Sciatic nerve (tissue), 2 donors: ENCODE measurements at regions not wholly inside any gene's neighbourhood (a gene's known extent, or its start where the extent isn't known, plus 50 kb on each side); places are given as distances from the start of the nearest gene placed in this dataset.
"Not testable (repeated sequence)": the region's sequence is repeated elsewhere in the genome, so short reads cannot be mapped to it uniquely, and the experiment has no call there.

Experiments
- ATAC-seq: fragments of 200-7000 bp; cut with Tn5 transposase; one replicate; pipeline ENCODE4 v1.9.1; 2020; ENCODE audit warnings: mild to moderate bottlenecking, moderate library complexity
- DNase-seq: peaks from one replicate; pipeline ENCODE4 v3.0.0-alpha.2; 2020; ENCODE audit warnings: low spot score
- intact Hi-C: fragments of 100-400 bp; cut with DNase I; formaldehyde crosslinking; loops from one replicate; pipeline ENCODE4 v1.14.2; 2022
- donor health status: DM: no; HTN: no; CAD: no.
- donor health status: DM: no; HTN: no; CAD: no.

DNA sequence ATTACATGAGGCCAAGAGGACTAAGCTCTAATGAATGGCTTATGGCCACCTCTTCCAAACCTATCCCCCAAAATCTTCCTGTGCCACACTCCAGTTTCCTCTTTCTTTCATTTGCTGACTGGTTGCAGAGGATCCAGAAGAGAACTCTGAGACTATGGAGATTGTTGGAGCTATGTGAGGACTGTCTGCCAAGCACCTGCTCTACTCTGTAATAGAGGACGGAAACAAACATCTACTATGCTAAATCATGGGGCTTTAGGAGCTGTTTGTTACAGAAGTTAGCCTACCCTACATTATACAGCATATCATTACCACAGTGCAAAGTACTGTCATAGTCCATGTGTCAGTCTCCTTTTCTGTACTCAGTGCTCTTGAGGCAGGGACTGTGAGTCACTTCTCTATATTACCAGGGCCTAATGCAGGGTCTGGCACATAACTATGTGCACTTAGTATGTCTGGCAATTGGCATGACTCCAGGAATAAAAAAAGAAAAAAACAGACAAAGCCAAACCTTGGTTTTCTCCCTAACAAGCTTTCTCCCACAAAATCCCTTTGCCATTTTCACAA lies 95.1 kb downstream of the RPAP3 start:
- ATAC-seq, result no peak

DNA sequence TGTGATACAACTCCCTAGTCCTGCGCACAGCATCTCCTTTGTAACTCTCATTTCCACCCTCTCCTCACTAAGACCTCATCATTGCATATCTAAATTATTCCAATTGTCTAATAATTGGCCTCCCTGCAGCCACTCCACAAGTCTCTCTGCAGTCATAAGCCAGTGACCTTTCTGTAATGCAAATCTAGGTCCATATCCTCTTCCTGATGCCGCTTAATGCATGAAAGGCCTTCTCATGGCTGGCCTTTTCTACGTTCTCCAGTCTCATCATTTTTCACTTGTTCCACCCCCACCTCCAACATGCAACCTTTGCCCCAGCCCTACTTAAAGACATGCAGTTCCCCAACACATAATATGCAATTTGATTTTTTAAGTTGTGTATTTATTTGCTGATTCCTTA lies 96.0 kb downstream of the RPAP3 start:
- no peak for ATAC-seq
- intact Hi-C loops, result no loop called here
- DNase-seq, result no peak

More for the DNA sequence above, 95.1 kb downstream of the RPAP3 start:
- intact Hi-C loops, result no loop called here
- DNase-seq, result no peak

DNA sequence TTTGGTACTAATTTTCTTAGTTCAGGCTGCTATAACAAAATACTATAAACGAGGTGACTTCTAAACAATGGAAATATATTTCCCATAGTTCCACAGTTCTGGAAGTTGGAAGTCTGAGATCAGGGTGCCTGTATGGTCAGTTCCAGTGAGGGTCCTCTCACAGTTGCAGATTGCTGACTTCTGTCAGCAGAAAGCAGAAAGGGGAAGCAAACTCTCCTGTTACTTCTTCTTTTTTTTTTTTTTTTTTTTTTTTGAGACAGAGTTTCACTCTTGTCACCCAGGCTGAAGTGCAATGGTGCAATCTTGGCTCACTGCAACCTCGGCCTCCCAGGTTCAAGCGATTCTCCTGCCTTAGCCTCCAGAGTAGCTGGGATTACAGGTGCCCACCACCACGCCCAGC lies 97.2 kb downstream of the RPAP3 start:
- intact Hi-C loops, ATAC-seq, DNase-seq: not testable (repeated sequence)

DNA sequence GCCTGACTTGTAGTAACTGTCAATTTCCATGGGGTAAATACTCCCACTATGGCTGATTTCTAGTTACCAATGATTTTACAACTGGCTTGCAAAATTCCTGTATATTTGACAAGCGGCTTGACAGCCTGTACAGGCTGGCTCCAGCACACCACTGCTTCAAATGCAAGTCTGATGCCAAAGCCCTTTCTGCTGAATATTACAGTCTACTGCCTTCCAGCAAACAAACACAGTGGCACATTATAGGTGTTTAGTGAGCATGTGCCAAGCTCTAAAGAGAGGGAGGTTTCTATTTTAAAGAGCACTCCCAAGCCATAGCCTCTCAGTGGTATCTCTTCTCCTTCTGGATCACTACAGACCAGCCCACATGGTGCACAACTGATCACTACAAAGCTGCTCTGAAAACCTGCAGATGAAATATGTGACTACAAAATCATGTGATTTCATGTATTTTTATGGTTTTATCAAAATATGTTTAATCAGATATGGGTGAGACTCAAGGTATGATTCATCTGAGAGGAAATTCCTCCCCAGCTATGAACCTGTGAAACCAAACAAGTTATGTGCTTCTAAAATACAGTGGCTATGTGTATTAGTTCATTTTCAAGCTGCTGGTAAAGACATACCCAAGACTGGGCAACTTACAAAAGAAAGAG lies 101.5 kb downstream of the RPAP3 start:
- intact Hi-C loops, result no loop called here
- ATAC-seq (no peak), DNase-seq (no peak)

DNA sequence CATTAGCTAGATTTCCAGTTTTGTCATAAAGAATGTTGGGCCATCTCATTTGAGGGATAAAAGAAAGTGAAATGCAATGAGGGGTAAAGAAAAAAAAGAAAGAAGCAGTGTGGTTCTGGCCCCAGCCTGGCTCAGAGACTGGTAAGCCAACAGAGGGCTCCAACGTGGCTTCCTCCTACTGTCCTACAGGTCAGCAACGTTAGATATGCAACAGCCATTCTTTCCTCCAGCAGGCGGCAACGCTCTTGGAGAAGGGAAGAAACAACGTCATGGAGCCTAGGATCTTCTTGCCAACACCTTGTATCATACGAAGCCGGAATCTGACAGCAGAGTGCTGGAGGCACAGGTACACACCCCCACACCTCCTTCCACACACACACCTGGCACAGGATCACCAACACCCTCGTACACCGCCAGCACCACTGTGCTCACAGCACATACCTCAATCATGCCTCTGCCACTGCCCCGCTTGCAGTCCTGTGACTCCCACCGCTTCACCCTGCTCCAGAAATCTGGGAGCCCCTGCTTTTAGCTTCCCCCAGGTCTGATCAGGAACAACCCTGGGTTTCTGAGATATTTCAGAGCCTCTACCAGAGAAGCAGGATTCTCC lies 102.8 kb downstream of the RPAP3 start:
- DNase-seq (no peak), ATAC-seq (no peak)
- intact Hi-C loops, result no loop called here

DNA sequence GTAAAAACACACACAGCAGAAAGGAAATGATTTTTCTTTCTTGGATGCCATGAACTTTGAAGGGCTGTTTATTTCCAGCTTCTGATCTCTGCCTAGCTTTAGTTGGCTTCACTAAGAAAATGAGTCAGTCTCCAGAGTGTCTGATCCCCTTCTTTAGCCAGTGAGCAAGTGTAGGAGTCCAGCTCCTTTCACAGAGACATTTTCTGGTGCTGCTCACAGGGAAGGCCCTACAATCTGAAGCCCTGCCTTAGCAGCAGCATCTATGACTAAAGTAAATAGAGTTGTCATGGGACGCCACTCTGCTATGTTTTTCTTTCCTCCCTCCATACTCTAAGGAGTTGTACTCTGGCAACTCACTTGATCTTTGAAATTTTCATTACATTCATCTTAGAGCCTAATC lies 103.5 kb downstream of the RPAP3 start:
- DNase-seq (no peak), ATAC-seq (peak; percentile 62)
- intact Hi-C loops, result no loop called here

DNA sequence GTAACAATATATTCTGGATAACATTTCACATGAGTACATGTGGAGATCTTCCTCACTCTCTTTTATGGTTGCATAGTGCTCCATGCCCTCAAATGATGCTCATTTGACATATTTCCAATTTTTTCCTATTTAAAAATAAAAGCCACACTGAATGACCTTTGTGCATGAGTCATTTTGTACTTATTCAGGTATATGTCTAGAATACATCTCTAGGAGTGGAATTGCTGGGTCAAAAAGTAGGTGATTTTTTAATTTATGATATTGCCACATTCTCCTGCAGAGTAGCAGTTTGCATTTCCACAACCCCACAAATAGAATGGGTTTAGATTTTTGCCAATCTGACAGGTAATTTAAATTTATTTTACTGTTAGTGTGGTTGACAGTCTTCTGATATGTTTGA lies 104.8 kb downstream of the RPAP3 start:
- intact Hi-C loops, result no loop called here
- no peak for ATAC-seq
- DNase-seq, result no peak

DNA sequence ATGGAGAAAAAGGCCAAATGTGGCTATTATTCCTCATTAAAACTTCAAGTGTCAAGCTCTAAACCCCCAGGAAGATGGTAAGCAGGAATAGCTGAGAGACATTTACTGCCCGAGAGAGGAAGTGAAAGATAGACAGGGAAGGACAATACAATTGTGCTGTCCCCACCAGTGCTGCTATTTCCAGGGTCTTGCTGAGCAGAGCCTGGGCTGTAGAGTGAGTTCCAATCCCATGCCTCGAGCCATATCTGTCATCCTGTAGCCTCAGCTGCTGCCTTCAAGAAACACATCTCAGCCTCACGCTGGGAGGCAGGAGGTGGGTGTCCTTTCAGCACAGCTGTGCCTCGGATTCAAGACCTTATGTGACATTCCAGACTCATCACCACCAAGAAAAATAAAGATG lies 114.0 kb downstream of the RPAP3 start:
- peak; percentile 30 for ATAC-seq
- intact Hi-C loops, result no loop called here

DNA sequence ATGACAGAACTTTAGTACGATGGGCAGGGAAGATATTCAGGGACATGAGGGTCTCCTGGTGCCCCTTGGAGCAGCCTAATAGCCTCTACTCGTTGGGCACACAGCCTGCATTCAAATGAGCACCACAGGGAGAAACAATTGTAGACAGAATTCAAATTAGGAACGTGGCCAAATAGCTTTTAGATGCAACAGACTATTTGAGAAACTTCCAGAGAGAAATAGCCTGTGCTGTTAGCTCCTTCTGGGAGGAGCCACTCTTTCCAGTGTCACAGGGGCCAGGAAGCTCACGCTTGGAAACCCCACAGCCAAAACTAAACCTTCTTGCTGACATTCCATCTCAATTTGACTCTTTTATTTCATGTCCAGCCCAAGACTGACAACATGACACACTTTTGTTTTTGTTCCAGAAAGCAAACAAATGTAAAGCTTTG lies 114.5 kb downstream of the RPAP3 start:
- ATAC-seq (peak; percentile 36), DNase-seq (no peak)
- intact Hi-C loops, result no loop called here

More for the DNA sequence above, 114.0 kb downstream of the RPAP3 start:
- no peak for DNase-seq

DNA sequence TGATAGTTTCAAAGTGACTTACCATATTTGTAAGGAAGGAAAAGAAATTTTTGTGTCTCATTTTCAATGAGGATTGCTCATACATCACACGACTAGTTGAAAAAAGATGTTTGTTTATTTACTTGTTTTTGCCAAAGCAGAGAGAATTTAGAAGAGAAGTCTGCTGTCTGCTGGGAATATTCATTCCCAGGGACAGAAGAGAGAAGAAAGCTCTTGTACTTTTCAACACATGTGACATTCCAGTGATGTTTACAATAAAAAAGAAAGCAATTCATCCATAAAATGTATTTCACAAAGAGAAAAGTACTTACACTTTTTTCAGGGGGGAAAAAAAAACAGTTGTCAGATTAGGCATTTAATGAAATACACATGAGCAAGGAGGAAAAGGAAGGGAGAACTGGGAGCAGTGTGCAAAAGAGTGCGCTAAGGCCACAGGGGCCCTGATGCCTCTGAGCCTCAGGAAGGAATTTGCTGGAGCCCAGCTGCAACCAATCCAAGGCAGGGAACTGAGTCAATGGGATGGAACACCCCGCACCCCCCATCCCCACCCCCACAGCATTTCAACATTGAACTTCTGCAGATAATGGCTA lies 115.0 kb downstream of the RPAP3 start:
- intact Hi-C loops, result no loop called here
- no peak for DNase-seq
- ATAC-seq, result peak; percentile 61

DNA sequence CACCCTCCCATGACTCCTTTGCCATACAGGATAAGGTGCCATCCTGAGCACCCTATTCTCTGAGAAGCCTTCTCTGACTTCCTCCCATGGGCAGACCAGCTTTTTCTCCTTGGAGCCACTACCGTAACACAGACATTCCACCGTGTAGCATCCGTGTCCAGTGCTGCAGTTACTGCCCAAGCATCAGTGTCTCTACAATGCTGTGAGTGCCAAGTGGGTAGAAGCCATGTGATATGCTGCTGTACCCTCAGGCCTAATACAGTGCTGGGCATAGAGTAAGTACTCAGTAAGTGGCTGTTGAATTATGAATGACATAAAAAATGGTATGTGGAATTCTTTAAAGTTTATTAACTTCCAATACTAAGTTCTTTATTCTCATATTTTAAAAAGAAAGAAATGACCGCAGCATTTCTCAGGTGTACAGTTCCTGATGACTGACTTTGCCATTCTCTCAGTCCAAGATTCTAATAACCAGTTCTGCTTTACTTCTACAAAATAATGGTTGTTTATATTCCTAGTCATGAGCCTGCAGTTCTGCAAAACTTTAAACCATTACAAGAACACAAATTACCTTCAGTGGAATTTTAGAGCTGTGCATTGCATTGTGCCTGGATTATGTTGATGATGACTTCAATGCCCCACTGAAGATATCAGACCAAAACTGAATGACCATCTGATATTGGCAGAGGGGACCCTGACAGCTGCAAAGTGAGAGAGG lies 118.7 kb downstream of the RPAP3 start:
- intact Hi-C loops, result no loop called here
- DNase-seq, result no peak

DNA sequence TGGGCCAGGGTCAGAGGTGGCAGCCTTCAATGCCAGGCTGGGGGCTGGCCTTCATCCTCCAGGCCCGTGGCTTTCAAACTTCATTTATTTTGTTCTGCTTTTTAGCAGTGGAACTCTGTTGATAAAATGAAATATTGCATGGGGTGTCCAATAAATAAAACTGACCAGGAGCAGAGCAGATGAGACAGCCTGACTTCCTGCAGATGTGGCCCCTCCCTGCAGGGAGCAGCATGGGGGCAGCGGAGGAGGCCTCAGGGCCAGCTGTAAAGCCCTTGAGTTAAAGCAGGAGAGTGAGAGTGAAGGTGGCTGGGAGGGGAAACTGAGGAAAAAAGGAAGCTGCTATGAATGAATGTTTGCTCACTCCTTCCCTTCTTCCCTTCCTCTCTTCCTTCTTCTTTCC lies 120.3 kb downstream of the RPAP3 start:
- ATAC-seq (no peak), DNase-seq (no peak)
- intact Hi-C loops, result no loop called here

More for the DNA sequence above, 118.7 kb downstream of the RPAP3 start:
- no peak for ATAC-seq

DNA sequence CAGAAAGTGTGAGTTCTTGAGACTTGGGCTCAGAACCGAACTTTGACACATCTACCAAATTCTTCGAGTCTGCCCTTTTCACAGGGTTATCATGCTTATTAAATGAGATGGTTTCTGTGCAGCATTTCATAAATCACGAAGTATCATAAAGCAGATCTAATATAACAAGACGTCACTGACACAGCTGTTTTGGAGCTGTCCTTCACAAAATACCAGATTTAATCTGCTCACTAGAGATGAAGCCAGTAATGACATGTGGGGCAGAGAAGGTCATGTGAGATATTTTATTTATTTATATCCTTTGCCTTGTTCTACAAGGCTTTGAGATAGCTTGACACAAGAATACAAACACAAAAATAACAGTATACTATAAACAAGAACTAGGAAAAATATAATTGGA lies 127.0 kb downstream of the RPAP3 start:
- ATAC-seq, result no peak
- intact Hi-C loops, result no loop called here
- no peak for DNase-seq

DNA sequence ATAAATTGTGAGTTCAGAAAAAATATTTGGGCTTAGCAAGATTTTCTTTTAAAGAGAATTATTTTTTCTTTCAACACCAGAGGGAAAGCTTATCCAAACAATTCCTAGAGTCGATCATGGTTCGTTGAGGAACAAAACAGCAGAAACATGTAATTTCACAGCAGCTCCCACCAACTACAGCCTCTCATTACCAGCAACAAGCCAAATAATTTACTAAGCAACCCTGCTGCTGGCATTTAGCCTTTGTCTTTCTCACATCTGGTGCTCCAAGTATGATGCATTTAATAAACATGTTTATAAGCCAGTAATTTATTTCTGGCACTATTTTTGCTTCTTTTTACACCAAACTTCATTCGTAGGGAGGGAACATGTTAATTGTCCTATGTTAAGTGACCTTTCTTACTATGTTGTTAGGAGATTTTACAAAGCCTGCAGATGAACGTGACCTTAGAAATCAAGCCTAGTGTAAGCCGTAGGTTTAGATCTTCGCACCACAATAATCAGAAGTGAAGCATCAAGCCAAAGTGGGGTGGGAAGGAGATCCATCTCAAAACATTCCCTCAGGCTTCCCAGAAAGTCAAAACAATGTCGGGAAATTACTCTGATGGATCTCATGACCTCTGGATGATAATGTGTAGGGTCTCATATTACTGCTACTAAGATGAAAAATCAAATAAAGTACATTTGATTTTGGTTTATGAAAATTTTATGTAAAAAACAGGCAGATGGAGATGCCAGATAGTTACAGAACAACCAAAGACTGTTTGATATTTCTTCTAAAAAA lies 128.4 kb downstream of the RPAP3 start:
- ATAC-seq (no peak), DNase-seq (no peak)
- intact Hi-C loops, result no loop called here

DNA sequence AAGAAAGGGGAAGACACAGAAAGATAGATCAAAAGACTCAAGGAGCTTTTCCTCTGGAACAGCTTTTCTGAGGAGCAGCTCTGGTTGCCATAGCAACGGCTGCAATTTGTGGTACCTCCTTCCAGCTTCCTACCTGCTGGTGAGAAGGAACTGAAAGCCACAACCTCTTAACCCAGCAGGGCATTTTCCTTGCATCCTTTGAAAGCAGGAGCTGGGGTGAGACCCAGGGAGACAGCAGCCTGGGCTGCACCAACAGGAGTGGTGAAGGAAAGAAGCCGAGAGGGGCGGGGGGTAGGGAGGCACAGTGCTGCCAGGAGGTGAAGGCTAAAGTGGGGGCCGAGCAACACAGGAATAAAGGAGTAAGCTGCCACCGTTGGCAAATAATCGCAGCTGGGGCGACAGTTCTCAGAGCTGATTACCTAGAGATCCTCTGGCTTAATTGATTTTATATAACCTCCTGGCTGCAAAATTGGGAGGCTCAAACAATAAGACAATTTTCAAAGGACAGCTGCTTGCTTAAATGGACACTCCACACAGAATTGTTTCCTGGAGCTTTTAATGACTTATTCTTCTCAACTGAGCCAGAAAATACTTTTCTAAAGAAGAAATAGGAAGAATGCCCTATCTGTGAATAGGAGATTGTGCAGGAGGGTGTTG lies 129.4 kb downstream of the RPAP3 start:
- ATAC-seq (no peak), DNase-seq (no peak)
- intact Hi-C loops, result no loop called here

DNA sequence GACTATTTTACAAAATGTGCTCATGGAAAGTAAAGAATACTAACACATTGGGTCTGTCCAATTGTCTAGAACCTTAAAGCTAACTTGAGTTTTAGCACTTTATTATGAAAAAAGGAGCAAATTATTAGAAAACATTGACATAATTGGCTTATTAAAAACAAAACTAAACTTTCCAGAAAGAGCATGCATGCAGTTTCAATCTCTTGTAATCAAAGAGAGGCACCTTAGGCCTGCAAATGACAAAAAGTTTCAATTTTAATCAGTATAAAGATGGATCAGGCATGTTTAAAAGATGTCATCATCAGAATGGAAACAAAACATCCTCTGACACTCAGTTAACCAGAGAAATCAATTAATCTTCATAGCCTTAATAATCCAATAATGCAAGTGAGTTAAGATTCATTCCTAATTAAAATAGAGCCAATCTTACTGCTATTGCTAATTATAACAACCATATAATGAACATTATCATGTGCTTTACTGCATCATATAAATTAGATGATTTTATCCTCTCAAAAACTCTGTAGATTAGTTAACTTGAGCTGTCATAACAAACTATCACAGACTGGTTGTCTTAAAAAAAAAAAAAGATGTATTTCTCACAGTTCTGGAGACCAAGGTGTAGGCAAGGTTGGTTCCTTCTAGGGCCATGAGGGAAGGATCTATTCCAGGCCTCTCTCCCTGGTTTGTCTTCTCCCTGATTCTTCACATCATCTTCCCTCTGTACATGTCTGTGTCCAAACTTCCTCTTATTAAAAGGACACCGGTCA lies 131.4 kb downstream of the RPAP3 start:
- DNase-seq, result no peak
- intact Hi-C loops, result no loop called here
- no peak for ATAC-seq

DNA sequence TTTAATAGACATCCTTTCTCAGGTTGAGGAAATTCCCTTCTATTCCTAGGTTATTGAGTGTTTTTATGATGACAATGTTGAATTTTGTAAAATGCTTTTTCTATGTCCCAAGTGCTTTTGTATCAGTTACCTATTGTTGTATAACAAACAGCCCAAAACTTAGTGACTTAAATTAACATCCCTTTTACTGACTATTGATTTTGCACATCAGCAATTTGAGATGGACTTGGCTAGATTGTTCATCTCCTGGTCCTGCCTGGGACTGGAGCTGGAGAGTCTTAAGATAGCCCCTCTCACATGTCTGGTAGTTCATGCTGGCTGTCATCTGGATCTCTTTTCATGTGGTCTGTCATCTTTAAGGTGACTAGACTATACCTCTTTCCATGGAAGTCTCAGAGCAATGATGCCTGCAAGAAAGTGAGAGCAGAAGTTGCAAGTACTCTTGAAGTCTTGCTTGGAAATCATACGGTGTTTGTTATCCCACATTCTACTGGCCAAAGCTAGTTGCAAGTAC lies 132.6 kb downstream of the RPAP3 start:
- intact Hi-C loops, result no loop called here
- DNase-seq, result no peak
- ATAC-seq, result no peak

DNA sequence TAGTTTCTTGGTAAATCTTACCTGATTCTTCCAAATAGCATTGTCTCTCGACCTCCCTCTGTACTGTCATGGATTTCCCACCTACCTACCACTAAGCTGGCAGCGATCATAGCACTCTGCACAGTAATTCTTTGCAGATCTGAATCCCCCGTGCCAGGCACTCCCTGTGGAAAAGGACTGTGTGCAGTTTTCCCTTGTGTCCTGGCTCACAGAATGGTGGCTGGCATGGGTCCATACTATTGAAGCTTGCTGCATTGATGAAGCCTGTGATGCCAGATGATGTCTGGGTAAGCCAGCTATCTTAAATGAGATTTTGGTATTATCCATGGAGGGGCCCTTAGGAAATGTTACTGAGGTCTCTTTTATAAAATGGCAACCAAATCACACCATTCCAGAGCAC lies 135.7 kb downstream of the RPAP3 start:
- DNase-seq (no peak), ATAC-seq (no peak)
- intact Hi-C loops, result no loop called here
